ENCODE measurements at regions not wholly inside any gene's neighbourhood (a gene's known extent, or its start where the extent isn't known, plus 50 kb on each side); places are given as distances from the start of the nearest gene placed in this dataset.

- no peak for DNase-seq
These were observed 67.8 kb upstream of the MYOCD start for GRCh38 chr17:12597895-12598294.

GRCh38 chr17:12599186-12599920 lies 66.3 kb upstream of the MYOCD start:
- DNase-seq: no peak

- DNase-seq: no peak
These were observed 65.3 kb upstream of the MYOCD start for GRCh38 chr17:12600349-12600748.

GRCh38 chr17:12603566-12603965 lies 62.1 kb upstream of the MYOCD start:
- DNase-seq: no peak

- DNase-seq: no peak
These were observed 60.5 kb upstream of the MYOCD start for GRCh38 chr17:12605222-12605621.

GRCh38 chr17:12613566-12613965 lies 52.1 kb upstream of the MYOCD start:
- DNase-seq: no peak

Data from NCI-H146 (cell line).